ENCODE measurements at regions not wholly inside any gene's neighbourhood (a gene's known extent, or its start where the extent isn't known, plus 50 kb on each side); places are given as distances from the start of the nearest gene placed in this dataset.

DNA sequence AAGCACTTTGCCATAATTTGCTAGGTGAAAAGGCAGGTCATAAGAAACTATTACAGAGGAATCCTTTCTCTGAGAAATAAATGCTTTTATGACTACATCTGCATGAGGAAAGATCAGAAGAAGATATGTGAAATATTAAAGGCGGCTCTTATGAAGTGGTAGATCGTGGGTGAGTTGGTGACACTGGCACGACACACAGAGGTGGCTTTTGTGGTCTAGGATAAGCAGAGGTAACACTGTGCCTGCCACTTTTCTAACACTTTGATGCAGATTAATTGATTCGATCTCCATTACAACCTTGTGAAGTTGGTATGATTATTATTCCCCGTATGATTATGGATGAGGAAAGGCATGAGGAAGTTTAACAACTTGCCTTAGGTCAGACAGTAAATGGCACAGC, 60.0 kb upstream of the ELK3 start:
- no peak for DNase-seq

DNA sequence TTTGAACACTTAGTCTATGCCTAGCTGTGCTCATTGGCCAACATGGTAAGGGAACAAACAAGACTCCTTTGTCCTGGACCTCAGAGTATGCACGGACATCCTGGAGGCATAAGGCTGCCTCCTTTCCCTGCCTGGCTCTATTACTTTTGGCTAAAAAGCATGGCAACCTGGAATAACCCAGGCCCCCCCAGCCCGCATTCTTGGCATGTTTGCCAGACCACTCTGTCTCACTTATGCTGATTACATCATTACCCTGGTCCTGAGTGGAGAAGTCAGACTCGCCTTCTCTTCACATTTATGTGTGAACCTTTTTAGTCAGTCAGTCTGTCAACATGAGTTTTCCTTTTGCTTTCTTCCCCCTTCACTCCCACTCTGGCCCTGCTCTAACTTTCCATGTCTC, 58.0 kb upstream of the ELK3 start:
- DNase-seq = no peak

DNA sequence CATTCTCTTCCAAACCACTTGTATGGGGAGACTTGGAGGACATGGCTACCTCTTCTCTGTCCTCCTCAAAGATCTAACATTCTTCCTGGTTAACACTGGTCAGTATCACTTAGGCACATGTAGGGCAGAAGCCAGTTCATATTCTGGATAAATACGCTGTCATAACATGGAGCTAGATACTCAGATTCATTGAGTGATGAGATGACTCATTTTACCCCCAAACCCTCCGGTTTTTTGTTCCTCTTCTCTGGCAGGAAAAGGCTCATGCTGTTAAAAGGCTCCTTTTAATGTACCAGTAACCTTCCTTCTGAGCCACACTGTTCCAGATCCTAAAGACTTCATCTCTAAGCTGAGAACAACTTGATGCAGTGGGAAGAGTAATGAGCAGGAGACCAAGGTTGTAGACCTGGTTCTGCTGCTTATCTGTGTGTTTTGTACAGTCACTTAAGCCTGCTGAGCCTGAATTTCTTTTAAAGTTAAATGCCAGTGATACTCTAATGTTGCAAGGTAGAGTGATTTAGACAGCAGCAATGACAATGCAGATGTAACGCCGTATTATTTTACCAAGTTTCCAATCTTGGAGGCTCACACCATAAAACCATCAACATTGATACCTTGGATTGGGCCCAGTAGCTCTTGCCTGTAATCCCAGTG, 57.3 kb upstream of the ELK3 start:
- DNase-seq = no peak

DNA sequence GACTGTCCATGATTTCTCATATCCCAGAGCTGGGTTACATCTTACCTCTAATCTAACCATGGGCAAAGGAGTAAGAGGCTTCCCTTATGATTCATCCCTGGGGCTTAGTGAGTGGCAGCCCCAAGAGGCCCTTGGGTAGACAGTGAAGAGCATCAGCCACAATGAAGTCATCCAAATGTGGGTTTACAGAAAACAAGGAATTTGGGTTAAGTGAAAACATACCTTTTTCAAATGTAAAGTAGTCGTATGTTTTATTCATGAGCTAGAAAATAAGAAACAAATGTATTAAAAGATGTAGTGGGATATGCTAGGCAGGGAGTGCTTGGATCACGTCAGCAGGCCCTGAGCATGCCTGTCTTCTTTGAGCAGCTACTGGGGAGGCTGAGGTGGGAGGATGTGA, 54.0 kb upstream of the ELK3 start:
- no peak for DNase-seq

DNA sequence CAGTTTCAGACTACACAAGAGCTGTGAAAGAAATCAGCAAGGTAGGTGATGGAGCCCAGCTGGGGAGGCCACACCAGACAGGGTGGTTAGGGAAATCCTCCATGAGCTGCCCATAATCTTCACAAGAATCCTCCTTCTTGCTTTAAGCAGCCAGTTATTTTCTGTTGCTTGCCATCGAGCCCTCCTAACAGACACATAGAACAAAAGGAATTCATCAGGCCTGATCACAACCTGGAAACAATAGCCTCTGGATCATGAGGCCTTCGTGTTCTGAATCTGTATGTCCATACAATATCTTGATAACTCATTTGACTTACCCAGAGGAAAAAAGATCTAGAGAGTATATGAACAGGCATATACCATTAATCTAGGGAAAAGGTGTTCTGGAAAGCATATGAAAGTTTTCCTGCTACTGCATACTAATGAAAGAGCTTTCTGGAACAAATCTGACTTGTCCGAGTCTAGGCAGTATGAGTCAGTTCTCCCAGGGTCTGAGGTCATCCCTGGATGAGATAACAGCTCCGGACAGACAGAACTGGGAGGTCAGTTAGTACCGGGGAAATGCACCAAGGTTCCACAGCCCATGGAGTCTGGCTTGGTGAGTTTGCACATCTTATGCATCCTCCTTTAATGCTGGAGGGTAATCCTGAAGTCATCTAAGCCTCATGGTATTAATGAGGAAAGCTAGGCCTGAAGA, 52.8 kb upstream of the ELK3 start:
- no peak for DNase-seq

DNA sequence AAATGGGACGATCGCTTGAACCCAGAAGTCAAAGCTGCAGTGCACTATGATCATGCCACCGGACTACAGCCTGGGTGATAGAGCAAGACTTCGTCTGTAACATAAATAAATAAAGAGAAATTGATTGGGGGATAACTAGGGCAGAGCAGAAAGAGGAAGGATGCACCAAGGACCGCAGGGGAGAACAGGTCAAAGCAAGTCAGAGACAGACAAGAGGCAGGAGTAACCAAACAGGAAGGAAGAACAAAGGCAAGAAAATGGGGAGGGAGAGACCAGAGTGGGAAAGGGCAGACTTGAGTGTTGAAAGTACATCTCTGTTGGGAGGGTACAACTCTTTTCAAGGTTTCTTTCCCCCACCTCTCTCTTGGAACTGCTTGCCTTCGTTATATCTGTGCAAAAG, 50.8 kb upstream of the ELK3 start:
- DNase-seq = no peak

DNA sequence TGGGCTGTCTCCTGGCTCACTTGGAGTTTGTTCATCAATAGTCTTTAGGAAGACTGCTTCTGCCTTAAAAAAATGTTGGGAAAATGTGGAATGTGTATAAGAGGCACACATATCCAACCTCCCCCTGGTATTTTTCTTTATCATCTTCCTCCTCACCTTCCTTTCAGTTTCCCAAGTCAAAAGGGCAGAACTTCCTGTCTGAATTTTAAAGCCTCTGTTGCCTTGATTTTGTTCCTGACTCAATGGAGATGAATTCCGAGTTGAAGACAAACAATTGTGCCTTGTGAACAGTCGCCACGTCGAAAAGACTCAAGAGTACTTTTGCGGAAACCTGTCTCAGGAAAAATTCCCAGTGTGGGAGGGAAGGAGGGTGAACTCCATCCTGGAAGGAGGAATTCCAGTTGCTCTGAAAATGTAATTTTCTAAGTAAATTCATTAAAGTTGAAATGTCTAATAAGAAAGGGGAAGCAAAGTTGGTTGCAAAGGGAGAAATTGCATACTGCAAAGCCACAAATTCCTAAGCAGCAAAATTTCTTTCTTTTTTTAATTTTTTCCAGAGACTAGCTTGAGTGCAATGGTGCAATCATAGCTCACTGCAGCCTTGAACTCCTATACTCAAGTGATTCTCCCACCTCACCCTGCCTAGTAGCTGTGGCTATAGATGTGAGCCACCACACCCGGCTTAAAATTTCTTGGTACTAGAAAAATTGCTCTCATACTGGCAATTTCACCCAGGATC, 50.2 kb upstream of the ELK3 start:
- no peak for DNase-seq

All from activated CD4-positive, alpha-beta T cell treated with anti-CD3 and anti-CD28 coated beads, Interleukin-2, amount 50 U/mL, for 1 hour (primary cell).